Cardiac fibroblast (primary cell): ENCODE measurements at regions not wholly inside any gene's neighbourhood (a gene's known extent, or its start where the extent isn't known, plus 50 kb on each side); places are given as distances from the start of the nearest gene placed in this dataset.

Source experiments
- DNase-seq, 2 donors: peaks; one replicate each; pipeline versions ENCODE4 v3.0.0 to v3.0.0-alpha.2; 2010; ENCODE audit warnings: low read depth in 2 of 2
- H3K4me3 ChIP-seq, 2 donors: replicated peaks in 1 of 2; 1 replicate in 1 of 2; 2 replicates in 1 of 2; pipeline ENCODE4 v1.5.1; 2011; ENCODE audit warnings: low read depth in 2 of 2, low read length in 2 of 2, mild to moderate bottlenecking in 2 of 2, moderate library complexity in 1 of 2
- TF ChIP-seq, protein P1 (sequence below): IDR thresholded peaks from one replicate; pipeline ENCODE4 v1.5.1; 2011; ENCODE audit warnings: low read depth, mild to moderate bottlenecking, low read length, inconsistent platforms

DNA sequence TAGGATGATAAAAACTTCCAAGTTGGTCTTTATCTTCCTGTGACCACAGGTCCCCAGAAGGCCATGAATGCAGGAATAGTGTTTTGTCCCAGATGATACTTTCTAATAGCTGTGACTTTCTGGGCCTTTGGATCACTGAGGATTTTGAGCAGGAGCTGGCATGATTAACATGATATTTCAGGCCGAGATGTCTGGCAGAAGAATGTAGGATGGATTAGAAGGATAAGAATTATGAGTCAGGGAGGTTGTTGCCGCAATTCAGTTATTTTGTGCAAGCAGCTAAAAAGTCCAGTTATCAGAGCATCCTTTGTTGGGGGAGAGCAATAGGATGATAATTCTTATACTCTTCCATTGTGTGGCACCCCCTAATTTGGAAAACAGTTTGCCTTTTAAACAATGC, 189.7 kb downstream of the PSAT1 start:
- H3K4me3 ChIP-seq: no peak overlapping the region
- TF ChIP-seq, protein P1, sequence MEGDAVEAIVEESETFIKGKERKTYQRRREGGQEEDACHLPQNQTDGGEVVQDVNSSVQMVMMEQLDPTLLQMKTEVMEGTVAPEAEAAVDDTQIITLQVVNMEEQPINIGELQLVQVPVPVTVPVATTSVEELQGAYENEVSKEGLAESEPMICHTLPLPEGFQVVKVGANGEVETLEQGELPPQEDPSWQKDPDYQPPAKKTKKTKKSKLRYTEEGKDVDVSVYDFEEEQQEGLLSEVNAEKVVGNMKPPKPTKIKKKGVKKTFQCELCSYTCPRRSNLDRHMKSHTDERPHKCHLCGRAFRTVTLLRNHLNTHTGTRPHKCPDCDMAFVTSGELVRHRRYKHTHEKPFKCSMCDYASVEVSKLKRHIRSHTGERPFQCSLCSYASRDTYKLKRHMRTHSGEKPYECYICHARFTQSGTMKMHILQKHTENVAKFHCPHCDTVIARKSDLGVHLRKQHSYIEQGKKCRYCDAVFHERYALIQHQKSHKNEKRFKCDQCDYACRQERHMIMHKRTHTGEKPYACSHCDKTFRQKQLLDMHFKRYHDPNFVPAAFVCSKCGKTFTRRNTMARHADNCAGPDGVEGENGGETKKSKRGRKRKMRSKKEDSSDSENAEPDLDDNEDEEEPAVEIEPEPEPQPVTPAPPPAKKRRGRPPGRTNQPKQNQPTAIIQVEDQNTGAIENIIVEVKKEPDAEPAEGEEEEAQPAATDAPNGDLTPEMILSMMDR: no peak
- no peak for DNase-seq

DNA sequence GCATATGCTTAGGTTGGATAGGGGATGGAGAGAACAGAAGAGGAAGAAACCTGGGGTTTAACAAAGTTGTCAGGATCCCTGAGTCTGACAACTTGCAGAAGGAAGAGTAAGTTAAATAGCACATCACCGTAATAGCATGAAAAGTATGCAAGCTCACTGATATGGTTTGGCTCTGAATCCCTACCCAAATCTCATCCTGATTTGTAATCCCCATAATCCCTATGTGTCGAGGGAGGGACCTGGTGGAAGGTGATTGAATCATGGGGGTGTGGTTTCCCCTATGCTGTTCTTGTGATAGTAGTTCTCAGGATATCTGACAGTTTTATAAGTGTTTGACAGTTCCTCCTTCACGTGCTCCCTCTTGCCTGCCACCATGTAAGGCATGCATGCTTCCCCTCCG, 193.3 kb downstream of the PSAT1 start:
- no peak overlapping the region for H3K4me3 ChIP-seq
- no peak for DNase-seq
- TF ChIP-seq, protein P1: no peak

DNA sequence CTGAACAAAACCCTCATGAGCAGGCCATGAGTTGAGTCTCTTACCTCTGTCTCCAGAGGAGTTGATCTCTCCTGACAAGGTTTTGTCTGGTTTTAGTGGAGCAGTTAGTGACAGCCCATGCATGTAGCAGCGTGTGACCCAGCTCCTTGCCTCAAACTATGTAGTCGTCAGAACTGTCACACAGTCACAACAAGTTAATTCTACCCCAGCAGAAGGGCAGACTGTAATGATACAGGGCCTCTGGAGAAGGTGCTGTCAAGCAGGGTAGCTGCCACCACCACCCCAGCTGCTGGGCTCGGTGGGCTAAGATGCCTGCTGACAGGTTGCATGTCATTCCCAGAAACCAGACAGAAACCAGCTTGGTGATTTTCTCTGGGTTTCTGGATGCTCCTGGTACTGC, 194.5 kb downstream of the PSAT1 start:
- TF ChIP-seq, protein P1: no peak
- no peak overlapping the region for H3K4me3 ChIP-seq
- no peak for DNase-seq

DNA sequence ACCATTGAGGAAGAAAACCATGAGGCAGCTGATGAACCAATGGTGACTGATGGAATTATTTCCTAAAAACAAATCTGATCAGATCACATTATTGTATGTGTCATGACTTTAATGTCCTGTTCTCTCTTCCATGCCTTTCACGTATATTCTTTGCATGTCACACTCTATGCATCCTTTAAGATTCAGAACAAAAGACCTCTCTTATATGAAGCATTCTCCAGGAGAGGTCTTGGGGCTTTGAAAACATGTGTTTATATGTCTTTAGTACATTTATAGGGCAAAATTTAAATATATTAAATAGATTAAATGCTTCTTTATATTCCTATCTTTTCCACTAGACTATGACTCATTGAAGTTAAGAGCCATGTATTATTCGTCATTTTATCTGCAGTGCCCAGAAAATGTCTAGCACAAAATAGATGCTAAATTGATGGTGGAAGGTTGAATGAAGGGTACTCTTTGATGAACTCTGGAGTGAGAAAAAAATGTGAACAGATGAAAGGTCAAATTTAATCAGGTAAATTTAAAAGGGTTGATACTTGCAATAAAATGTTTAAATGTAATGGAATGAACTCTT, 196.3 kb downstream of the PSAT1 start:
- TF ChIP-seq, protein P1: no peak
- no peak for DNase-seq
- H3K4me3 ChIP-seq: no peak overlapping the region

DNA sequence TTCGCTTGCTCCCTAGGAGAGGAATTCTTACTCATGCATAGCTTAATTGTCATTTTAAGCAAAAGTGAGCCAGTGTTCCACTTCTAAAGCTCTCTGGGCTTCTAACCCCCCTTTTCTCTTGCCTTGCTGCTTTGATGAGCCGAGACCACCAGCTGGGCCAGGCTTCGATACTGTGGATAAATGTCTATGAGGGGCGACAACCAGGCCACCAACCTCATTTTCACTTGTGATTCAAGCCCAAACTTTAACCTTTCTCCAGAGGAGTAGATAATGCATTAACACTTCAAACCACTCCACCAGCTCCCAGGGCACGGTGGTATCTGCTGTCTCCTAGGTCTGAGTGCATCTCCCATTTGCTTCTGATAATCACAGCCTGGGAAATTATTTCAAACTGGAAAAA, 205.6 kb downstream of the PSAT1 start:
- no peak for DNase-seq
- H3K4me3 ChIP-seq: no peak overlapping the region
- TF ChIP-seq, protein P1: no peak

GRCh38 chr9:78505546-78505945, 208.6 kb downstream of the PSAT1 start:
- no peak overlapping the region for H3K4me3 ChIP-seq
- DNase-seq: no peak
- TF ChIP-seq, protein P1: no peak

DNA sequence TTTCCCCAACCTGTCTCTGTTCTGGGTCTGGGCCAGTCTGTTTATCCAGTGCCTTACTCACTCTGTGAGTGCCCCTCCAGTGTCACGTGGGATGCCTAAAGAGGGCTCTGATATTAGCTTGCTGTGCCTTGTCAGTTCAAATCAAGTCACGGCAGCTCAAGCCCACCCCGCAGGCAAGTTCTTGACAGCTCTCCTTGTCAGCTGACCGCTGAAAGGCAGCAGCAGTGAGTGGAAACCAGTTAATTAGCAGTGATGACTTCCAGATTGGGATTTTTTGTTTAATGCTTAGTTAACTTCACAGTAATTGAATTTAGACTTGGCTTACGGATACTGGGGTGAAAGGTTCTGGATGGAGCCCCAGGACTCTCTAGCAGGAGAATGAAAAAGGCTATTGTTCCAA, 210.1 kb downstream of the PSAT1 start:
- H3K4me3 ChIP-seq: no peak overlapping the region
- no peak for DNase-seq
- TF ChIP-seq, protein P1: no peak
